ENCODE measurements at regions not wholly inside any gene's neighbourhood (a gene's known extent, or its start where the extent isn't known, plus 50 kb on each side); places are given as distances from the start of the nearest gene placed in this dataset.

DNA sequence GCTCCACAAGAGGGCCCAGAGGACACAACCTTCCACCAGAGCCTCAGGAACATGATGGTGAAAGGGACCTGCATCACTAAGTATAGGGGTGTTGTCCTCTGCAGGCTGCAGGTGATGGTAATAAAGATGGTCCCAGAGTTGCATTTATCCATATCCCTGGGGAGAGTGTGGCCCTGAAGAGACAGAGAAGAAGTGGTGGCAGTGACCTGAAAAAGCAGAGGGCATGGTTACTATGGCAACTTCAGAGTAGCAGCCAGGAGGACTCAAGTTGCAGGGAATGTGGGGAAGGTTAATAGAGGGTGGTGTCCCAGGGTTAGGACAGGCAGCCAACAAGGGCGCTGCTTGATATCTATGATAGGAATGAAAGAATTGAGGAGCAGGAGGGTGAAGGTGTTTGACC is 57.1 kb downstream of the HLA-A start:
- no peak overlapping the region for H3K4me3 ChIP-seq (ENCODE audit: low read depth, low read length)
- no peak for TF ChIP-seq CTCF (IDR thresholded peaks at IDR 0.05; ENCODE audit: borderline replicate concordance, insufficient read depth, low read depth, low read length)

DNA sequence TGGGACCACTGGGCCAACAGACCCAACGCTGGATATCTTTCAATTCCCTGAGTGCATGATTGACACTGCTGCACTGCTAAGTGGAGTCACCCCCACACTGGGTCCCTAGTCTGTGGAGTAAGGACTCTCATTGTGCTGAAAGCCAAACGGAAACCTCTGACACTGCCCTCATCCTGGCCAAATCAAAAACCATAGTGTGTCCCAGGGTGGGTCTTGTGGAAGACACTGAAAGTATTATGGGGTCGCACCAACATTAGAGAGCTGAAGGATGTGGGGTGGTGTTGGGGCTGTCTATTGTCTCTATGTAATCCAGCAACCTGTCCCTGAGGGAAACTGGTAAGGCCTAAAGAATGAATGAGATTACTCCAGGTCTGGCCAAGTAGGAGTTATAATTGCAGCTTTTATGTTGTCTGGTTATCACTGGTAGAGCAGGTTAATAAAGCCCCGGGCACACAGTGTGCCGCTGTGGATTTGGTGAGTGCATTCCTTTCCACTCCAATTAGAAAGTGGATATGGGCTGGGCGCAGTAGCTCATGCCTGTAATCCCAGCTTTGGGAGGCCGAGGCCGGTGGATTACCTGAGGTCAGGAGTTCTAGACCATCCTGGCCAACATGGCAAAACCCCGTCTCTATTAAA is 57.9 kb downstream of the HLA-A start:
- no peak for TF ChIP-seq CTCF (IDR thresholded peaks at IDR 0.05; ENCODE audit: borderline replicate concordance, insufficient read depth, low read depth, low read length)
- H3K4me3 ChIP-seq (ENCODE audit: low read depth, low read length) = no peak overlapping the region

DNA sequence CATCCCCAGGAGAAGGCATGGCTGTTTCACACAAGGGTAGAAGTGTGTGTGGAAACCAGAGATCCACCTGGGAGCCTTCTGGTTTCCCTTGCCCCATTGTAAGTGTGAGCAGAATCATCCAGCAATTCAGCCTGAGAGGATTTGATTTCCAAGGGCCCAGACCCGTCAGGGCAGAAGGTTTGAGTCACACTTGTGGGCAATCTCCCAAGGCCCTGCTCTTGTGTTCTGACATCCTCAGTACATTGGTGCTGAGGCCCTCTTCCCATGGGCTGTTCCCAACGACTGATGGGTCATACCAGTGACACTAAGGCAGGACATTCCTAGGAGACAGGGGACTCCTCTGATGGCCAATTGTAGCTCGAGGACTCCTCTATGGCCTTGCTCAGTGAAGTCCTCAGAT is 58.2 kb upstream of the POLR1H start:
- no peak overlapping the region for H3K4me3 ChIP-seq (ENCODE audit: low read depth, low read length)
- no peak for TF ChIP-seq CTCF (IDR thresholded peaks at IDR 0.05; ENCODE audit: borderline replicate concordance, insufficient read depth, low read depth, low read length)

DNA sequence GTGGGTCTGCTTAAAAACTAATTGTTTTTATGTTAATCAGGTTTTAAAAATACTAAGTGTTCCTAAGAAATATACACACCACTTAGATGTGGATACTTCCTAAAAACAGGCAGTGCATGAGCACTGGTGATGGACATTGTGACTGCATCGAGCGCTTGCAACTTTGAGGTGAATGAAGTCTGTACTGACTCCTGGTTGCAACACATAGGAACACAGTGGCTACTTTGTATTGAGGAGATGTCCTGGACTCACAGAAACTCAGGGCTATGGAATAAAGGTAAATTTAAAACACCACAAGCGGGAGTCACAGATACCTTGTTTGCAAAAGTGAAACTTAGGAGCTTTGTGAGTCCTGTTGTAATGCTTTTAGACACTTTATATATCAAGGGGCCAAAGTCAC is 55.6 kb upstream of the POLR1H start:
- H3K4me3 ChIP-seq (ENCODE audit: low read depth, low read length) = no peak overlapping the region
- TF ChIP-seq CTCF (IDR thresholded peaks at IDR 0.05; ENCODE audit: borderline replicate concordance, insufficient read depth, low read depth, low read length) = no peak

GRCh38 chr6:30006170-30007131 is 54.6 kb upstream of the POLR1H start:
- peak overlapping the region; percentile 36 for H3K4me3 ChIP-seq (ENCODE audit: low read depth, low read length)
- no peak for TF ChIP-seq CTCF (IDR thresholded peaks at IDR 0.05; ENCODE audit: borderline replicate concordance, insufficient read depth, low read depth, low read length)

DNA sequence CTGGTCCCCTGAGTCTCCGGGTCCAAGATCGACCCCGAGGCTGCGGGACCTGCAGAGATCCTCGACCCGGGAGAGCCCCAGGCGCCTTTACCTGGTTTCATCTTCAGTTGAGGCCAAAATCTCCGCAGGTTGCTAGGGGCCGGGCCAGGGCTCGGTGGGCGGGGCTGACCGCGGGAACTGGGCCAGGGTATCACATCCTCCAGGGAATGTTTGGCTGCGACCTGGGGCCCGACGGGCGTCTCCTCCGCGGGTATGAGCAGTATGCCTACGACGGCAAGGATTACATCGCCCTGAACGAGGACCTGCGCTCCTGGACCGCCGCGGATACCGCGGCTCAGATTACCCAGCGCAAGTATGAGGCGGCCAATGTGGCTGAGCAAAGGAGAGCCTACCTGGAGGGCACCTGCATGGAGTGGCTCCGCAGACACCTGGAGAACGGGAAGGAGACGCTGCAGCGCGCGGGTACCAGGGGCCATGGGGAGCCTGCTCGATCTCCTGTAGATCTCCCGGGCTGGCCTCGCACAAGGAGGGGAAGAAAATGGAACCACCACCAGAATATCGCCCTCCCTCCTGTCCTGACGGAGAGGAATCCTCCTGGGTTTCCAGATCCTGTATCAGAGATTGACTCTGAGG is 53.8 kb upstream of the POLR1H start:
- H3K4me3 ChIP-seq (ENCODE audit: low read depth, low read length) = peak overlapping the region; percentile 36
- no peak for TF ChIP-seq CTCF (IDR thresholded peaks at IDR 0.05; ENCODE audit: borderline replicate concordance, insufficient read depth, low read depth, low read length)

Measured in GM12875 (cell line).